GM19397 (cell line): ENCODE measurements at regions not wholly inside any gene's neighbourhood (a gene's known extent, or its start where the extent isn't known, plus 50 kb on each side); places are given as distances from the start of the nearest gene placed in this dataset.

Experiments
- ATAC-seq: cut with Tn5 transposase; IDR thresholded peaks from one replicate; pipeline ENCODE4 v1.9.1; 2021; ENCODE audit warnings: mild to moderate bottlenecking, moderate library complexity; ENCODE audit not compliant: unreplicated experiment

DNA sequence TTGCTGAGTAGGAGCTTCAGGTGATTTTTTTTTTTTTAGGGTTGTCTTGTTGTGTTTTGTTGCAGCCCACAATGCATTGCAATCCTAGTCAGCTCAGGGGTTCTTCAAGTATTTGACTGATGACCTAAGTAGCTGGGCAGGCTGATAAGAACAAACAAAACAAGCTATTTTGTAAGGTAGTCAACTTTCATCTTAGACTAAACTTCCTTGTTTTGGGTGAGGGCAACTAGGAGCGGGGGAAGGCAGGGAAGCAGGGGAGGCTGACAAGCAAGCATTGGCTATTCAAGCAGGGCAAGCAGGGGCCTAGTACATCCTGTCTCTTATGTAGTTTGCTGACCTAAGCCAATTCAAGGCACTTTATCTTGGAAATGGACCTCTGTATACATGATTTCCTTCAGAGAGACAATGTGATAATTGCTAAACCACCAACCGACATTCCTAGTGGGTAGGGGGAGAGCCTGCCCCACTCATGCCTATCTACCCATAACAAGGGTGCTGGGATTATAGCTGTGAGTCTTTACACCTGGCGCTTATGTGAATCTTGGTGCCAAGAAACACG lies 163.3 kb upstream of the PRKCQ start:
- ATAC-seq: no peak

DNA sequence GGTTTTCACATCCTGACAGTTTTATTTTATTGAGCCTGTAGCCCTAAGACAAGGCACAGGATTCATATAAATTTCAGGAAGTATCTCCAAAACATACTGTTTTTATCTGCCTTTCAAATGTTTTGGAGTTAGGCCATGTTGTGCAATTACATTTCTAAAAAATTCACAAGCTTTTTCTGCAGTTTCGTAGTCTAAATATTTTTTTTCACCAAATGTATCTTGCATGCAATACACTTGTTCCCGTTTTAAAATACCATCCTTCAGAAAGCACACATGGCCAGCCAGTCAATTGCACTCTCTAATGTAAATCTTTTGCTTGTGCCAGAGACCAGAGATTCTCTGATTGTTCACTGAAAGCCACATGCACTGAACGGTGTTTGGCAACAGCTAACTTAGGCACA lies 161.5 kb upstream of the PRKCQ start:
- no peak for ATAC-seq

DNA sequence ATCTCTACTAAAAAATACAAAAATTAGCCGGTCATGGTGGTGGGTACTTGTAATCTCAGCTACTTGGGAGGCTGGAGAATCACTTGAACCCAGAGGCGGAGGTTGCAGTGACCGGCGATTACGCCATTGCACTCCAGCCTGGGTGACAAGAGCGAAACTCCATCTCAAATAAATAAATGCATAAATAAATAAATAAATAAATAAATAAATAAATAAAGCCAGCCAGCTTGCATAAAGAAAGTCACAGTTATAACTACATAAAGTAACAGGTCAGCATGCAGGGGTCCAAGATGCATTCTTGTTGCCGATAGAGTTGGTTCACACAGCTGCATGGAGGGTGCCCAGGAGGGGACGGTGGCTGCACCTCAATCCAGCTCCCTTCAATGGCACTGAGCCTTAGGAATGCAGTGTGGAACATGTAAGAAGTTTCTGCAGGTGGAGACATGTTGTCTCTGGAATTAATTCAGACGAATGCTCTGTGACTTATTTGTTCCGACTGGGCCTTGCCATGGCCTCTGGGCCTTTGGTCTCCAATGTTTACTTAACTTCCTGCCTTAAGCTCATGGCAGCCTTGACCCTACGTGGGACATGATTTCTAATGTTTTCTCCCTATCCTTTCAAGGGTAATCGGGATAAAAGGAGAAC lies 159.6 kb upstream of the PRKCQ start:
- ATAC-seq: no peak

DNA sequence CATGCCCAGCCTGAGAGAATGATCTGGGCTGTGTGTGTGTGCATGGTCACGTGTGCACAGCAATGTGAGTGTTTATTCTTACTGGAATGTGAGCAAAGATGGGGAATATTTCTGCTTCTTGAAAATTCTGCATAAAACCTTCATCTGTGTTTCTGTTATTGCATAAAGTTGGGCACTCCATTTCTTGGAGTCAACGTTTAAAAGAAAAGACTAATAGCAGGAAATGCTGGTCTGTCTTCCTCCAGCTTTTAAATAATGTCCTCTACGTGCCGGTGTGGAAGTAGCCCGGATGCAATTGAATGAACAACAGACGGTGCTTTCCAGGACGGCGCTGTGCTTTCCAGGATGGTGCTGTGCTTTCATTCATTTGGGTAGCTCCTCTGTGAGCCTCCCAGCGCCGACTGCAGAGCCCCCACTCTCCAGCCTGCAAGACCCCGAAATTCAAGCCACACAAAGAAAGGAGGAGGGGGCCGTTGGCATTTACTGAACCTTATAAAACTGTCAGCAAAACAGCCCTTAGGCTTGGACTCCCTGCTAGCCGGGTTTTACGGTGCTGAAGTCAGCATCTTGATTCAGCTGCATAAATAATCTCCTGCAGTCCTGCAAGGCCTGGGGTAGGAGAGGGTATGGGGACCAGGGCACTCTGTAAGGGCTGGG lies 158.2 kb upstream of the PRKCQ start:
- no peak for ATAC-seq

DNA sequence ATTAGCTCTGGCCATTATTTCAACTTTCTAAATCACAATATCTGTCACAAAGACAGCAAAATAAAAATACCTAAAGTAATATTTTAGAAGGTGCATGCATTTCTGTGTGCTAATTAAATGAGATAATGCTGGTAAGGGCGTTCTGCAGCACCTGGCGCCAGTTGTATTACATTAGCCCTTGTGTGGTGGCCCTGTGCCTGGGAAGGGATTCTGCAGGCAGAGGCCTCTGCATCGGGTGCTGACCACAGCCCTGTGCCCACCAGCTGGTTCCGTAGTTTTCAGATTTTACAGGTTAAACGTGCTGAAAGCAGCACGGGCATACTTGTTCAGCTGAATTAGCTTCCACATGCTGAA lies 157.7 kb upstream of the PRKCQ start:
- no peak for ATAC-seq

DNA sequence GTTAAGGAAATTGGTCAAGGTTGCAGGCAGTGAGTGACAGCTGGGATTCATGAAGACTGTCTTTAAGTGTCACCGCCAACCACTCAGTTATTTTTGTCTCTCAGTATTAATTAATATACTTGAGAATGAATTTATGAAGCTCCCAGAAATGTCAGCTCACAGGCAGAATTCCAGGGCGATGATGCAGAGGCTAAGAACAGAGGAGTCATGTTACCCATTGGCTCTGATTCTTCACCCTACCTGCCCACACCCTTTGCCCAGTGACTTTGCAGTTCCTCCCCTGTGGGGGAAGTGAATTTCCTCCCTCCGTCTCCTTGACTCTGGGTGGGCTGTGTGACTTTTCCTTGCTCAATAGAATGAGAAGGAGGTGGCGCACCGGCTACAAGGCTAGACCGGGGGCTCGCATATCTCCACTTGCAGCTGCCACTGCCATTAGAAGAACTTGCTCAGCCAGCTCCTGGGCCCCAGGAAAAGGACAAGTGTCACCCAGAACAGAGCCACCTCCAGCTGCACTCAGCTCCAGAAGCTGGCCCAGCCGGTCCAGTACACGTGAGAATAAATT lies 157.1 kb upstream of the PRKCQ start:
- no peak for ATAC-seq

DNA sequence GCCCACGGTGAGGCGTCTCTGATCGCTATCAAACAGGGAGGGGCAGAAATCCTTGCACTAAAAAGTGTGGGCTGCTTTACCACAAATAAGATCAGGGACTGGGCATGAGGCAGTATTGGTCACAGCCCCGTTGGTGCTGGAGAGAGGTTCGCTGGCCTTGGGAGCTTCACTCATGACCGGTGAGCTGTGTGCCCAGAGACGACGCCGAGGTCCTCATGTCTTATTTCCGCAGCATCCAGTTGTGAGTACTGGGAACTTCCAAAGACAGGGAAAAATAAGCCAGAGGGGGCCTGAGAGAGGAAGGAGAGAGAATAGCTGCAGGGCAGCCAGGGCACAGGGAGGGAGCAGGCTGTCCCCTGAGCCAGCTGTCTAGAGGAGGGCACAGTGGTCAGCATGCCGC lies 154.2 kb upstream of the PRKCQ start:
- ATAC-seq: no peak

DNA sequence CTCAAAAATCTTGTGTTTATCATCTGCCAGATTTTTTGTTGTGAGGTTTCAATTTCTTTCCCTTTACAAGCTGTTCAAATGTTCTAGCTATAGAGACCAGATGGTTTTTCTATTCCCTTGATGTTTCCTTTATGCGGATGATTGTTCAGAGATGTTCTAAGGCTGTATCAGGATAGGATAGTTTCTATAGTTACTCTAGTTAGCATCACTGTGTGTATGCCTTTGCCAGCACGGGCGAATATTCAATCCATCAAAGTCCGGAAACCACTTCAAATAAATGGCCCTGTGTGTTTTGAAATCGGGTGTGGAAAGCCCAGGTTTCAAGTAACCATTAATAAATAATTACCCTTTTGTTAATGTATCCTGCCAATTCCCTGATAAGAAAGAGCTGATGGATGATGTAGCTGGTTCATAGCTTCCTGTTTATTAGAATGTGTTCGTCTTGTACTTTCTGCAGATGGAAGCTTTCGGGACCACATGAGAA lies 149.8 kb upstream of the PRKCQ start:
- no peak for ATAC-seq

DNA sequence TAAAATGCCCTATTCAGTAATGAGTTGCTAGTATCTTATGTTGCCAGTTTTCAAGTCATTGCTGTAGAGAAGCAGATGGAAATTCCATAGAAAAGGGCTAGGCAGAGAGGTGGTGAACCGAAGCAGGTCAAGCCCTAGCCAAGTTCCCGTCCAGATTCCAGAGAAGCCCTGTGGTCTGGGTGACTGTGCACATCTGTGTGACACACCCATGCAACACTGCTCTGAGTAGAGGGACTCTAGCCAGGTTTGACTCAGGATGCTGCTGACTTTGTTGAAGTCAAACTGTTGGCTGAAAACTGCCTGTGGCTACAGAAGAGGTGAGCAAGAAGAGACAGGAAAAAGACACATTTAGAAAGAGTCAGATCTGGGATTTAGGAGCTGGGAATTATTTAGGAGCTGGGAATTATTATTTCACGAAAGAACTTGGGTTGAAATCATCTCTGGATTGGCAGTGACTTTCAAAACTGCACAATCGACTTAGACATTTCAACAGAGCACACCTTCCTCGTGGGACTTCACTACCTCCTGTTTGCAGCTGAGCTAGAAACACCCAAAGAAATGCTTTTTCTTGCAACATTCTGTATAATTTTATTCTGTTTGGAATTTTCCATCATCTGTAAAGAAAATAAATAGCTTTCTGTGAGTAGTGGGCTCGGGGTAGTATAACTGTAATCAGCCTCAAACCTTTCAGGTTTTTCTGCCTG lies 149.1 kb upstream of the PRKCQ start:
- no peak for ATAC-seq

DNA sequence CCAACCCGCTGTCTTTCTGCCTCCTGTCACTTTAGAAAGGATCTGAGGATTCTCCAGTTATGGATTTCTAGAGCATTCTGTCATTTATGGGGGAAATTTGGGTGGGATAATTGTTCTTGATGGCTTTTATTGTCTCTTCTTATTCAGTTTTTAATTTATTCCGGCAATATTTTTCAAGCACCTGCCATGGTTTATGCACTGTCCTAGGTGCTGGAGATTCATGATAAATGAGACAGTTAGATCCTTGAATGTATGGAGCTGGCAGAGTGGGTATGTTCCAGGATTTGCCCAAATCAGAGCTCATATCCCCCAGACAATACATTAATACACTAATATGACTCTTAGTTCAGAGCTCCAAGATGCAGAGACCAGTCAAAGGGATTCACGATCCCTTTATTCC lies 146.8 kb upstream of the PRKCQ start:
- ATAC-seq: no peak

DNA sequence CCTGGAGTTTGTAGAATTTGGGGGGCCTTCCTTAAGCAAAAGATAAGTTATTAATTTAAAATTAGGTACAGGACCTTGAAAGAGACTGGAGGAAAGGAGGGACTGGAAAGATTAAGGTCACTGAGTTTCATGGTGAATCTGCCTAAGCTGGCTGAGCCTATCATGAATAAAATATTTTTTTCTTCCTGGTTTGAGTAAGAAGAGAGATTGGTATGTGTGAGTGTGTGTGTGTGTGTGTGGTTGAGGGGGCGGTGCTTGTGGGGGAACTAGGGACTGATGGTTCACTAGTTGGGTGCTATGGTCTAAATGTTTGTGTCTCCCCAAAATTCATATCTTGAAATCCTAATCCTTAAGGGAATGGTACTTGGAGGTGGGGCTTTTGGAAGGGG lies 142.5 kb upstream of the PRKCQ start:
- ATAC-seq: no peak

DNA sequence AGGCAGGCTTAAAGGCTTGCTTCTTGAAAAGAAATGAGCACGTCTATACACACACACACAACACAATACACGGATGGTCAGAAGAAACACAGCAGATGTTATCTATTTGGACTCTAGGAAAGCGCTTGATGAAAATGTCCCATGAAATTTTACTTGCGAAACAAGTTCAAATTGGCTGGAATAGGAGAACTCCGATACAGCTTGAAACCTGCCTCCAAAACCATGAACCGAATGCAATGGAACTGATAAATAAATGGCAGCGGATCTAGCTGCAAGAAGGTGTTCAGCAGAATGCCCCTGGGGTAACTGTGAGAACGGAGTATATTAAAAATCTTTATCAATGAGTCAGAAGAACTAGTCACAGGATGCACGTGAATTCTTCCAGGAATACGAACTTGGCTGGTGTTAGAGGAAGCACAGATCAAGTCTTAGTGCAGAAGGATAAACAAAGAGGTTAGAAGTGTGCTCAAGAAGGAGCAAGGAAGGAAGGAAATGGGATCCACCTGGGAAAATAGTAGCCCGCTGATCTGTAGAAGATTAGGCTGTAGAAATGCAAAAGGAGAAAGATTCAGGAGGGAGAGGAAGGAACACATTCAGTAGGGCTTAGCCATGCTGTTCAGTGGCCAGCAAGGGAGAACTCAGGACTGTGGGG lies 142.0 kb upstream of the PRKCQ start:
- no peak for ATAC-seq

DNA sequence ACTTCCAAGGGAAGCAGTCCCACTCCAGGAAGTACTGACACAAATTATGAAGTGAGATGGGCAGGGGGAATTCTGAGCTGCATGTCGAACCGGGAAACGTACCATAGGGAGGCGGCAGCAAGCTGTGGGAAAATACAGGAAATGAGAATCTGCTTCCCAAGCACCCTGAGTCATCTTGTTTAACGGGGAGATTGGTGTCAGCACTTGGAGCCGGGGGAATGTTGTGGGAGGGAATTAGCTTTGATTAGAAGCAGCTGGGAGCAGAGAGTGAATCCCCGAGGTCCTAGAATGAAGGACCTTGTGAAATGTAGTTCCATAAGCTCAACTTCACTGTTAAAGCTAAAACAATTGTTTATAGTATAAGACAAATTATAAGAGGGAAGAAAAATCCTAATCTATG lies 141.4 kb upstream of the PRKCQ start:
- ATAC-seq: no peak

DNA sequence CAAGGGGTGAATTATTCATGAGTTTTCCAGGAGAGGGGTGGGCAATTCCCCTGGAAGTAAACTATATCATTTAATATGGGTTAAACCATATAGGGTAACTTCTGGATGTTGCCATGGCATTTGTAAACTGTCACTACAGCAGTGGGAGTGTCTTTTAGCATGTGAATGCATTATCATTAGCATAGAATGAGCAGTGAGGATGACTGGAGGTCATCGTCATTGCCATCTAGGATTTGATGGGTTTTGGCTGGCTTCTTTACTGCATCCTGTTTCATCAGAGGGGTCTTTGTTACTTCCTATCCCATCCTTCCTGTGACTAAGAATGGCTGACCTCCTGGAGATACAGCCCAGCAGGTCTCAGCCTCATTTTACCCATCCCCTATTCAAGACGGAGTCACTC lies 139.5 kb upstream of the PRKCQ start:
- ATAC-seq: no peak

DNA sequence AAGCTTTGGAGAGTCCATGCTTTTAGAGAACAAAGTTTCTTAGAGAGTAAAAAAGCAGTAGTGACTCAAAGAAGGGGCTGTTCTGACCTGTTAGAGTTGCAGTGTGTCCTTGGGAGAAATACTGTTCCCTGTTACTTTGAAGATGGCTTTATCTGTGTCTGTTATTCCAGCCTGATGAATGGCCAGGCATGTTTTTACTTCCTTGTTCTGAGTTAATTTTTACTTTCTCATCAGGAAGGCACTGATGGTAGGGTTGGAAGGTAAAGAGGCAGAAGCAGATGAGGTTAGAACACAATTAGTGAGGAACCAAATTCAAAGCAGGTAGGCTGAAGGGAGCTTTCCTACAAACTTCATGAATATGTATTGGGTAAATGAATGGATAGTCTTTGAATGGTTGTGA lies 138.5 kb upstream of the PRKCQ start:
- ATAC-seq: no peak

DNA sequence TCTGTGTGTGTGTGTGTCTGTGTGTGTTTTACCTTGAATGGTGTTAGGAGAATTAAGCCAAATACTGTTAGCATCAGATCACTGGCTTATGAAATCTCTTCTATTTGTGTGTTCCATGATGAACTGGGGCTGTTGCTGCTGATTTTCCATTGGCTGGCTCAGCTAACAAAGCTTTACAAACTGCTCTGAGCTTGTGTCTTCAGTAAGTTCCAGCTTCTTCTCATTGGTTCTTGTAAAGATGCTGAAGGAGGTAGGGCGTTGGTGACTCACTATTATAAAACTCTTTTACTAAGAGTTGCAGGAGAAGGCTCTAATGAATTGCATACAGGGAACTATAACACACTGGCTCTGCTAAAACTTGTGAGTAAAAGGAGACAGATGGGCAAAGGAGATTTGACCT lies 136.4 kb upstream of the PRKCQ start:
- no peak for ATAC-seq

DNA sequence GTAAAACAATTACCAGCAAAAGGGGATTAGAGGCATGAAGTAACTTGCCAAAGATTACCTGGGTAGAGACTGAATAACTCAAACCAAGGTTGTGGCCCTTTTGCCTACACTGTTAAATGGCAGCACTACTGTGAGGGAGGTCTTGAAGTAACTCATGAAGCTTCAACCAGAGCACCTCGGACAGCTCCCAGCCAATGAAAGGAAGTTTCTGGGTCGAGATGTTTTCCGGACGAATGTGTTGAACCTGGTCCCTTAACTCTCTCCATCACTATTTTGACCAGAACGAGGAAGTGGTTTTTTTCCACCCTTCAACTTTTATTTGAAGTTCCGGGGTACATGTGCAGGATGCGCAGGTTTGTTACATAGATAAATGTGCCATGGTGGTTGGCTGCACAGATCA lies 133.6 kb upstream of the PRKCQ start:
- no peak for ATAC-seq

DNA sequence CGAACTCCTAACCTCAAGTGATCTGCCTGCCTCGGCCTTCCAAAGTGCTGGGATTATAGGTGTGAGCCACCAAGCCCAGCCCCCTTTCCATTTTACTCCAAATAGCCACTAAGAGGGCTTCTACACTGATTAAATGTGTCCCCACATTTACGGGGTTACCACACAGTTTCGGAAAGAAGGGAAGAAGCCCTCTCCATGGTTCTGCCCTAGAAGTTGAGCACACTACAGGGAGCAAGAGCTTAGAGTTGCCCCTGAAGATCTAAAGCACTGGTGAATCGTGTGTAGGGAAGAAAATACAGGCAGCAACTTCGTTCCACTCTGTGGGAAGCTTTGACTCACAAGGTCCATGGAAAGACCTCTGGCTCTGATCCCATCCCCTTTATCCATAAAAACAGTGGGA lies 133.0 kb upstream of the PRKCQ start:
- ATAC-seq: no peak

DNA sequence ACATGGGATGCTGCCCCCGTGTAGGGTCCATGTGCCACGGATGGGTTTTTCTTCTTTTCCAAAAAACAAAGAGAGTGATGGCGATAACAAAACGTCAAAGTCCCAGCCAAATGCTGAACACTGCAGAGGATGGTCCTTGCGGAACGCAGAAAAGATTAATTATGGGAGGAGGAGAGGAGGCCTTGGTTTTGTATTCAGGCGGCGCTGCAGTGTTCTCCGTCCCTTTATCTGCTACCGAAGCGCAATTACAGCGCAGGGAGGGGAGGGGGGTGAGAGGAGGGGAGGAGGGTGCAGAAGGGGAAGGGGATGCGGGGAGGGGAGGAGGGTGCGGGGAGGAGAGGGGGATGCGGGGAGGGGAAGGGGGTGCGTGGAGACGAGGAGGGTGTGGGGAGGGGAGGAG lies 131.8 kb upstream of the PRKCQ start:
- no peak for ATAC-seq

DNA sequence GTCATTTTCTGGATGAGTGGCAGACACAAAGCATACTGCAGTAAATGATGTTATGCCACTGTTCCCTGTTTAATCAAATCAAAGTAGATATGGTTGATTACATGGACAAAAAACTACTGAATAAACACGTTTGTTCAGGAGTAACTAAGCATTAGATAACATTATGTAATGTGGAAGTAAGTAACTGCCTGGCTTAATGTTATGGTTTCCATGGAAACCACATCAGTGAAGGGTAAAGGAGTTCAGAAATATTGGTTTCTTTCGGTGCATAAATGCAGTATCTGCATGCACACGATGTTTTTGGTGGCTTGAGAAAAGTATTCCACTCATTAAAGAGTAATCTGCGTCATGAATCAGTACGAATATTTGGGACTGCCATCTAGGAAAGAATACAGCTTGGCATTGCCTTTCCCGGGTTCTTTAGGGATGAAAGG lies 131.3 kb upstream of the PRKCQ start:
- no peak for ATAC-seq

DNA sequence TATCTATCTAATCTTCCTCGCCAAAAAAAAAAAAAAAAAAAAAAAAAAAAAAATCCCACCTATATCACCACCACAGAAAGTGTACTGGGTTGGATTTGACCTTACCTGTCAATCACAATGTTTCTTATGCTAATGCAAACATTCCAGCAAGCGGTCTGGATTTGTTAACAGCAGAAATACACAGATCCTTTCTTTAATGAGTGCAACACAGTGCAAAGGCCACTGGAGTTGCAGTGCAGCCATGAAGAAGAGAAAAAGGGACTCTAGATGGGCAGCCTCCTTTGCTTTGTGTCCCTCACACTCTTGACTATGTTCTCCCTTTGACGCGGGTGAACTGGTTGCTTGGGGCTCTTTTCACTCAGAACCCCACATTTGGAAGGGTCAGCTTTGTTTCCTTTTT lies 127.3 kb upstream of the PRKCQ start:
- no peak for ATAC-seq
